Thyroid gland (tissue), 4 donors: ENCODE measurements at regions not wholly inside any gene's neighbourhood (a gene's known extent, or its start where the extent isn't known, plus 50 kb on each side); places are given as distances from the start of the nearest gene placed in this dataset.

ENCODE experiments used
- DNase-seq, 2 donors: peaks; one replicate each; pipeline ENCODE4 v3.0.0-alpha.2; 2019
- H3K27ac ChIP-seq, 3 donors: fragments of 200-600 bp; sonication (generic); 1 replicate in 2 of 3; 2 replicates in 1 of 3; pipeline ENCODE4 v1.5.1; 2016 to 2019; ENCODE audit warnings: mild to moderate bottlenecking in 1 of 3, moderate library complexity in 1 of 3
- H3K27me3 ChIP-seq: fragments of 200-600 bp; sonication (generic); one replicate; pipeline ENCODE4 v1.5.1; 2019
- H3K36me3 ChIP-seq, 2 donors: fragments of 200-600 bp; sonication (generic); one replicate each; pipeline ENCODE4 v1.5.1; 2016 to 2019
- H3K4me1 ChIP-seq, 2 donors: fragments of 200-600 bp; sonication (generic); one replicate each; pipeline ENCODE4 v1.5.1; 2017 to 2019
- H3K4me3 ChIP-seq, 3 donors: fragments of 200-600 bp; sonication (generic); replicated peaks in 1 of 3; 1 replicate in 2 of 3; 2 replicates in 1 of 3; pipeline ENCODE4 v1.5.1; 2016; ENCODE audit warnings: mild to moderate bottlenecking in 1 of 3
- H3K9me3 ChIP-seq: fragments of 200-600 bp; sonication (generic); one replicate; pipeline ENCODE4 v1.5.1; 2017
- CTCF ChIP-seq, 6 experiments: fragments of 200-600 bp in 3 of 6; fragments of 450-650 bp in 3 of 6; sonication (generic) in 3 of 6; IDR thresholded peaks; one replicate each; pipeline ENCODE4 v1.5.1; 2016 to 2019; ENCODE audit warnings: antibody characterized with exemption in 6 of 6, mild to moderate bottlenecking in 2 of 6, inconsistent platforms in 1 of 6, moderate library complexity in 1 of 6
- POLR2A ChIP-seq, 2 donors: fragments of 450-650 bp; IDR thresholded peaks; one replicate each; pipeline ENCODE4 v1.6.1; 2017; ENCODE audit warnings: antibody characterized with exemption in 2 of 2, mild to moderate bottlenecking in 2 of 2, moderate library complexity in 1 of 2
- WGBS, 2 donors: methylation state at CpG; one replicate each; pipeline ENCODE4 v1.1.5; 2017; 5-methylcytosine and 5-hydroxymethylcytosine counted together
- intact Hi-C: fragments of 100-400 bp; cut with DNase I; formaldehyde crosslinking; loops from one replicate; pipeline ENCODE4 v1.15.1; 2023

GRCh38 chr9:108621991-108622855, 233.6 kb downstream of the ACTL7B start:
- Histone ChIP-seq H3K9me3 (no peaks in the 10 kb centered on the region), H3K27me3 (no peaks in the 10 kb centered on the region), H3K4me1 (no peaks in the 10 kb centered on the region), H3K27ac (no peak overlapping the region), H3K36me3 (no peaks in the 10 kb centered on the region), H3K4me3 (no peak overlapping the region)
- WGBS, 2 donors: 80 to 88% methylated on average over 3 of the region's 3 CpGs
- TF ChIP-seq CTCF (IDR thresholded peaks at IDR 0.05): no peak
- no peak for TF ChIP-seq POLR2A (IDR thresholded peaks at IDR 0.05)
- DNase-seq: no peak
- intact Hi-C loops: no loop called here

- Histone ChIP-seq H3K36me3 (no peaks in the 10 kb centered on the region), H3K27ac (no peak overlapping the region), H3K27me3 (no peaks in the 10 kb centered on the region), H3K9me3 (no peaks in the 10 kb centered on the region), H3K4me3 (no peak overlapping the region), H3K4me1 (no peaks in the 10 kb centered on the region)
- no peak for DNase-seq
- intact Hi-C loops: no loop called here
- WGBS, 2 donors: 53 to 57% methylated on average over 2 of the region's 2 CpGs
- TF ChIP-seq POLR2A (IDR thresholded peaks at IDR 0.05) (no peak), CTCF (IDR thresholded peaks at IDR 0.05) (no peak)
These were observed 235.0 kb downstream of the ACTL7B start for GRCh38 chr9:108620767-108621166.

GRCh38 chr9:108618906-108619550, 236.8 kb downstream of the ACTL7B start:
- Histone ChIP-seq H3K4me1 (no peaks in the 10 kb centered on the region), H3K27ac (no peak overlapping the region), H3K27me3 (no peaks in the 10 kb centered on the region), H3K9me3 (no peaks in the 10 kb centered on the region), H3K36me3 (no peaks in the 10 kb centered on the region), H3K4me3 (no peak overlapping the region)
- no peak for DNase-seq
- 95% methylated on average over 8 of the region's 8 CpGs for WGBS, 2 donors
- TF ChIP-seq CTCF (IDR thresholded peaks at IDR 0.05) (no peak), POLR2A (IDR thresholded peaks at IDR 0.05) (no peak)
- intact Hi-C loops: no loop called here

- no peaks in the 10 kb centered on the region for H3K9me3 ChIP-seq
- no peak for DNase-seq
- H3K4me1 ChIP-seq: no peaks in the 10 kb centered on the region
- no peaks in the 10 kb centered on the region for H3K36me3 ChIP-seq
- TF ChIP-seq CTCF (IDR thresholded peaks at IDR 0.05) (no peak), POLR2A (IDR thresholded peaks at IDR 0.05) (no peak)
- no peaks in the 10 kb centered on the region for H3K27me3 ChIP-seq
- no peak overlapping the region for H3K27ac ChIP-seq
- H3K4me3 ChIP-seq: no peak overlapping the region
- intact Hi-C loops: no loop called here
These were observed 238.1 kb downstream of the ACTL7B start for GRCh38 chr9:108617676-108618075.

- no peaks in the 10 kb centered on the region for H3K9me3 ChIP-seq
- no peaks in the 10 kb centered on the region for H3K4me1 ChIP-seq
- DNase-seq: no peak
- no peaks in the 10 kb centered on the region for H3K36me3 ChIP-seq
- intact Hi-C loops: no loop called here
- H3K27me3 ChIP-seq: no peaks in the 10 kb centered on the region
- H3K27ac ChIP-seq: no peak overlapping the region
- whole genome bisulfite sequencing, 2 donors: 45 to 65% methylated on average over 1 of the region's 1 CpG
- TF ChIP-seq CTCF (IDR thresholded peaks at IDR 0.05): no peak
- TF ChIP-seq POLR2A (IDR thresholded peaks at IDR 0.05): no peak
- H3K4me3 ChIP-seq: no peak overlapping the region
These were observed 240.6 kb downstream of the ACTL7B start for GRCh38 chr9:108615152-108615551.
